ENCODE measurements at regions not wholly inside any gene's neighbourhood (a gene's known extent, or its start where the extent isn't known, plus 50 kb on each side); places are given as distances from the start of the nearest gene placed in this dataset.

- H3K36me3 ChIP-seq, result no peaks in the 10 kb centered on the region
- H3K27me3 ChIP-seq, result no peaks in the 10 kb centered on the region
- no peak for TF ChIP-seq CTCF (IDR thresholded peaks at IDR 0.05)
- TF ChIP-seq EP300 (IDR thresholded peaks at IDR 0.05), result no peak
- TF ChIP-seq POLR2AphosphoS5 (IDR thresholded peaks at IDR 0.05), result no peak
- no peak for TF ChIP-seq POLR2A (IDR thresholded peaks at IDR 0.05)
- H3K4me3 ChIP-seq, result no peak overlapping the region
- 33 to 57% methylated on average over 2 to 3 of the region's 3 CpGs for WGBS, 2 donors (ENCODE audit: low coverage in 1 of 2)
- H3K4me1 ChIP-seq, result no peaks in the 10 kb centered on the region
- ATAC-seq, result no peak
- H3K9me3 ChIP-seq, result no peaks in the 10 kb centered on the region
- no peak overlapping the region for H3K27ac ChIP-seq
Measured at GRCh38 chr12:100706033-100706432, 88.5 kb upstream of the ANO4 start.

- Histone ChIP-seq H3K9me3 (no peaks in the 10 kb centered on the region), H3K27me3 (peaks cover under 1% of the 10 kb centered on the region), H3K27ac (no peak overlapping the region), H3K4me3 (no peak overlapping the region), H3K4me1 (no peaks in the 10 kb centered on the region), H3K36me3 (no peaks in the 10 kb centered on the region)
- ATAC-seq, result no peak
- TF ChIP-seq POLR2AphosphoS5 (IDR thresholded peaks at IDR 0.05) (no peak), POLR2A (IDR thresholded peaks at IDR 0.05) (no peak), CTCF (IDR thresholded peaks at IDR 0.05) (no peak), EP300 (IDR thresholded peaks at IDR 0.05) (no peak)
- WGBS, 2 donors (ENCODE audit: low coverage in 1 of 2), result 15 to 64% methylated on average over 1 of the region's 1 CpG
Measured at GRCh38 chr12:100708591-100708990, 86.0 kb upstream of the ANO4 start.

- peaks cover 0 to 11% (median 0%) of the 10 kb centered on the region in 3 donors for H3K4me1 ChIP-seq
- H3K36me3 ChIP-seq, result no peaks in the 10 kb centered on the region
- no peaks in the 10 kb centered on the region for H3K9me3 ChIP-seq
- H3K4me3 ChIP-seq, result peak overlapping the region in 1 of 2 donors; percentile 45
- no peak overlapping the region for H3K27ac ChIP-seq
- WGBS, 2 donors (ENCODE audit: low coverage in 1 of 2), result 19 to 28% methylated on average over 10 to 27 of the region's 55 CpGs
- peaks cover 61% of the 10 kb centered on the region for H3K27me3 ChIP-seq
- no peak for ATAC-seq
- no peak for TF ChIP-seq CTCF (IDR thresholded peaks at IDR 0.05)
- TF ChIP-seq POLR2A (IDR thresholded peaks at IDR 0.05), result no peak
- TF ChIP-seq EP300 (IDR thresholded peaks at IDR 0.05), result no peak
- no peak for TF ChIP-seq POLR2AphosphoS5 (IDR thresholded peaks at IDR 0.05)
Measured at GRCh38 chr12:100715976-100716944, 78.3 kb upstream of the ANO4 start.

GRCh38 chr12:100716945-100717732 lies 77.4 kb upstream of the ANO4 start:
- no peak for ATAC-seq
- Histone ChIP-seq H3K36me3 (no peaks in the 10 kb centered on the region), H3K27ac (no peak overlapping the region), H3K27me3 (peaks cover 67% of the 10 kb centered on the region), H3K4me3 (peak overlapping the region in 1 of 2 donors; percentile 45), H3K9me3 (no peaks in the 10 kb centered on the region), H3K4me1 (peaks cover 0 to 11% (median 0%) of the 10 kb centered on the region in 3 donors)
- no peak for TF ChIP-seq POLR2AphosphoS5 (IDR thresholded peaks at IDR 0.05)
- no peak for TF ChIP-seq CTCF (IDR thresholded peaks at IDR 0.05)
- TF ChIP-seq EP300 (IDR thresholded peaks at IDR 0.05), result no peak
- no peak for TF ChIP-seq POLR2A (IDR thresholded peaks at IDR 0.05)
- no CpG with 5 or more reads among the region's 100 CpGs for WGBS, 2 donors (ENCODE audit: low coverage in 1 of 2)

Data from gastroesophageal sphincter (tissue), 4 donors.